NCI-H1092 treated with DMSO at 0.1 percent for 48 hours (cell line): ENCODE measurements at regions not wholly inside any gene's neighbourhood (a gene's known extent, or its start where the extent isn't known, plus 50 kb on each side); places are given as distances from the start of the nearest gene placed in this dataset.

Source experiments
- DNase-seq: peaks from one replicate; lab custom pipeline; 2025; lab: John Stamatoyannopoulos, UW

DNA sequence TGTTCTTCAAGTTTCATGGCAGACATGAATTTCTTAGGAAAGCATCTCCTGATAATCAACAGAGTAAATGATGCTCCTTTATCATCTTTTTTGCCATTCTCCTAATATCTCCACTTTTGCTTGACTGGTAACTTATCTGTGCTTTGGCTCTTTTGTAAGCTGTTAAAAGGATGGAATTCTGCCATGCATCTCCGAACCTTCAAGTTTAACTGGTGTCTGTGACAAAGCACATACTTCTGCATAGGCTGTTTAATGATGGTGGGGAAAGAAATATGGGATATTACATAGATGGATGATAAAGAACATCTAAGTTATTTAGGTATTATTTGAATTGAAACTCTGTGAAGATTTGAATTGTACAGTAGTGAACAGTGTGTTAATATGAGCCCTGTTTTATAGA, 866.9 kb upstream of the SLITRK1 start:
- no peak for DNase-seq

DNA sequence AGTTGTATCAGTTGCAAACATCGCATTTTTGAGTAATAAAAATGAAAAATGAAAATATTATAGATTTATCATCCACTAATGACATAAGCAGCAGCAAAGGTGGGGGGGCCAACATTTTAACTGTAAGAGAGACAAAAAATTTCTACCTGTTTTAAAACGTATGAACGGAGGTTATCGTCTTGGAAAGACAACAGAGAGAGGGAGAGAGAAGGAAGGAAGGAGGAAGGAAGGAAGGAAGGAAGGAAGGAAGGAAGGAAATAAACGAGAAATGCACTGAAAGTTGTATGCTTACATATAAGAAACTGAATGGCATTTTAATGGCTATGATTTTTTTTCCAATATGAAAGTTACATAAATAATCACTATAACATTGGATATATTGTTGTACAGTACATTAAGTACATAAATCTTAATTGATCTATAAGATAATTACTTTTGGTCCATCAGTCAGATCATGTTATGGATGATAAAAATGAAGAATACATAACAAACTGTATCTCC, 862.8 kb upstream of the SLITRK1 start:
- no peak for DNase-seq

DNA sequence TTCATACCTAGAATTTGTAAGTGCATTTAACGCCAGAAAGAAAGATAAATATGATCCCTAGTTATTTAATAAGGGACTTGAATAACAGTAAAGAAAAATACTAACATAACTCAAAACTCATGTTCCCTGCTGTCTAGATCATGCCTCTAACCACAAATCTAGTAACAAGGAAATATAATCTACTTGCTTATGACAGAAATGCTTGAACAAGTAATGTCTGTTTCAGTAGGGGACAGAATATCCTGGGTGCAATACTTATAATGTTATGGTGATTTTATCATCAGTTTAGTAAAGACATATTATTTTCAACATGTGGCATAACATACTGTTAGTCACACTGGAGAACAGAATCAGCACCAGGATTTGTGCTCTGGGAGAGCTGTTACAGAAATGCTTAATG, 861.9 kb upstream of the SLITRK1 start:
- no peak for DNase-seq

DNA sequence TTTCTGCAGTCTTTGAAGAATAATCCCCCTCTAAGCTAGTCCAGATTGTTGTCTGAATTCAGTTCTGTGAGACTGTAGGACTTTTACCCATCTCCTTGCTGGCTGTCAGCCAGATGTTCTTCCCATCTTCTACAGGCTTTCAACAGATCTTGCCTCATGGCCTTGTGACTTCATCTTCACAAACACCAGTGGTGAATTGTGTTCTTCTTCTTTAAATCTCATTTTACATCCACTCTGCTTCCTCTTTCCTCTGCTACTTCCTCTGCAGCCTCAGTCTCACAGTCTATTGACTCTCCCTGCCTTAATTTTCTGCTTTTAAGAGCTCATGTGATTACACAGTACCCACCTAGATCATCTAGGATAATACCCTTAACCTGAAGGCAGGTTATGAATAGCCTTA, 859.0 kb upstream of the SLITRK1 start:
- no peak for DNase-seq

DNA sequence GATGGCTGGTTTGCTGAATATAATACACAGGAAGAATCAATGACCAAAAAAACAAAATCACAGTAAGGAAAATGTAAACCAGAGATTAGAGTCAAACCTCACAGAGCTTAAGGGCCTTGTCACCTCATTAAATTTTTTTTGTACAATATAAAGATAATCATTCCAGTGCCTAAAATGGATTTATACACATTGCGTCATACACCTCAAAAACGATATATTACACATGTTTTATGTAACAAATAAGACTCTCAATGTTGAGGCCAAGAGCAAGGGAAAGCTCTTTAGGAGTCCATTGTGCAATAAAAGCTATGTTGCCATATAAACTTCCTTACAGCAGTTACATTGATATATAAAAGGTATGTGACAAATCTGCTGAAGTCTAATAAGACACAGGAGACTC, 856.7 kb upstream of the SLITRK1 start:
- no peak for DNase-seq

DNA sequence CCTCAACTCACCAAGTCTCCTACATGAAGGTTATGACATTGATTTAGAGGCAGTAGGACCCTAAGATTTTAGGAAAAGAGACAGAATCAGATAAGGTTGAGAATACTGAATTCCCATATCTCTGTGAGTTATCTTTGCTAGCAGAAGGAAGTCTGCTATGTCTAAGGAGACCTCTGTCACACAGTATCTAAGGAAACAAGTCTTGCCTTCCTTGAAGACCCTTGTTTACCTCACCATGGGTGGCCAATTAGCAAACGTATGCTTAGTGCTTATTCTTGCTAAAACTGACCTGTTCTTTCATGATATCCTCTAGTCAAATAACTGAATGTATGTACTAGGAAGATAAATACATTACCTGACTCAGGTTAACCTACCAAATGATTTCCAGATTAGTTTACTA, 855.4 kb upstream of the SLITRK1 start:
- DNase-seq, result no peak

DNA sequence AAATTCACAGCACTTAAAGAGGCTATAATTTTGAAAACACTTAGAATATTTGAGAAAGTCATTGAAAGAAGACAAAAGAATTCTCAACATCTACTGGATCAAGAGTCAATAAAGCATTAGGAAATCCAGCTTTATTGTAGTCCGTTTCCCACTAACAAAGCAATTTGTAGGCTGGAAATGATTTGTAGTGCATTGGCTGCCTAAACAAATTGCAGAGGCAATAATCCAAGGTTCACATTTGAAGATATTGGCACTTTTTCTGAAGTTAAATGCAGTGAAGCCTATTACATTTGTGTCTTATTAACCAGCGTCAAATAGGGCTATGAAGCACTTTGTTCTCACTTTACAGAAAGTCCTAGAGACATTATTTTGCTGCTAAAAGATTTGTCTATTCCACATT, 848.1 kb upstream of the SLITRK1 start:
- DNase-seq, result no peak

DNA sequence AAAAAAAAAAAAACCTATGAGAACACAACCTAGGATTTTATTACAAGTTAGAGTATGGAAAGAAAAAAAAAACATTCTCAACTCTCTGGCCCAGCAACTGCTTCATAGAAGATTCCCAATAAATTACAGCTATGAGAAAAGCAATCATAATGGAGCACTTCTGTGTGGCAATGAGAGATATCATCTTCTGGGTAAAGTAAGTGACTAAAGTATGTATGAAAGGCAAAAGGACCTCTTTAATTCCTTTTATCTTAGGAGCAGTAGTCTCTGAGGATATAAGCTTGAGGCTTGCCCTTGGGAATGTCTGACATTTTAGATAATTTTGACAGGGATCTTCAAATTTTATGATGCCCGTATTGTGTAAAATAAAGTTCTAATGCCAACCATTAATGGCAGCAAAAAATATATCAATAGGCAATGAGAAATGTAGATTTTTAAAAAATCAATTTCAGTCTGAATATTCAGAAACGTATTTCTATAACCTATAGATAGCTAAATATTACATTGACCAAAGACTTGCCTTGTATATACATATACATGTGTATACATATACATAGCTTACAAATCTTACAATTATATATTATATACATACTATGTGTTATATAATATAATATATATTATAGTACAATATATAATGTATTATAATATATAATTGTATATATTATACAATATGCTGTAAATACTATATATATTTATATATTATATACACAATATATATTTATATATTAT, 823.9 kb upstream of the SLITRK1 start:
- peak; percentile 22 for DNase-seq

DNA sequence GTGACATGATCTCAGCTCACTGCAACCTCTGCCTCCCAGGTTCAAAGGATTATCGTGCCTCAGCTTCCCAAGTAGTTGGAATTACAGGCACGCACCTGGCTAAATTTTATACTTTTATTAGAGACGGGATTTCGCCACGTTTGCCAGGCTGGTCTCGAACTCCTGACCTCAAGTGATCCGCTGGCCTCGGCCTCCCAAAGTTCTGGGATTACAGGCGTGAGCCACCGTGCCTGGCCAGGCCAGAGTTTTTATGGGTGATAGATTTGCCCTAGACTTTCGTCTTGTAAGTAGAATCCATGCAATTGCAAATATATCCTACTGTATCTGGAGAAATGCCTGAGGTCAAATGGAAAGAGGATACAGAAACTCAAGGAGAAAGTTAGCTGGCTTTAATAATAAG, 819.9 kb upstream of the SLITRK1 start:
- no peak for DNase-seq

DNA sequence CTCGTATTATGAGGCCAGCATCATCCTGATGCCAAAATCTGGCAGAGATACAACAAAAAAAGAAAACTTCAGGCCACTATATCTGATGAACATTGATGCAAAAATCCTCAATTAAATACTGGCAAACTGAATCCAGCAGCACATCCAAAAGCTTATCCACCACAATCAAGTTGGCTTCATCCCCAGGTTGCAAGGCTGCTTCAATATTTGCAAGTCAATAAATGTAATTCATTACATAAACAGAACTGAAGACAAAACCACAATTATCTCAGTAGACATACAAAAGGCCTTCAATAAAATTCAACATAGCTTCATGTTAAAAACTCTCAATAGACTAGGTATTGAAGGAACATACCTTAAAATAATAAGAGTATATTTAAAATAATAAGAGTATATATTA, 815.3 kb upstream of the SLITRK1 start:
- DNase-seq, result peak; percentile 48

DNA sequence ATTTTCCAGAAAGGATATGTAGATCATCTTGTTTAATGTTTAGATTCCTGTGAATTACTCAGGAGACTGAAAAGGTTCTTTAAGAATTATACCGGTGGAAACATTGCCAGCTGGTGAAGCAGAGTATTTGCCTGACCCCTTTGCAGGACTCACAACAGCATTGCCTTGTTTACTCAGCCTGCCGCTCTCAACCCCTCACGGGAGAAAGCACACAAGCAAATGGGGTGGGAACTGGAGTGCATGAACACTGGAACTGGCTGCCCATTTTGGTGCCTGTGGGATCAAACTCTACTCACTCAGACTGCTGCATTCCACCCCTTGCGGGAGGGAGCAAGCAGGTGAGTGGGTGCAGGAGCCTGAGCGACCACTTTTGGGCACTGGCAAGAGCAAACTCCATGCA, 804.7 kb upstream of the SLITRK1 start:
- peak; percentile 62 for DNase-seq

DNA sequence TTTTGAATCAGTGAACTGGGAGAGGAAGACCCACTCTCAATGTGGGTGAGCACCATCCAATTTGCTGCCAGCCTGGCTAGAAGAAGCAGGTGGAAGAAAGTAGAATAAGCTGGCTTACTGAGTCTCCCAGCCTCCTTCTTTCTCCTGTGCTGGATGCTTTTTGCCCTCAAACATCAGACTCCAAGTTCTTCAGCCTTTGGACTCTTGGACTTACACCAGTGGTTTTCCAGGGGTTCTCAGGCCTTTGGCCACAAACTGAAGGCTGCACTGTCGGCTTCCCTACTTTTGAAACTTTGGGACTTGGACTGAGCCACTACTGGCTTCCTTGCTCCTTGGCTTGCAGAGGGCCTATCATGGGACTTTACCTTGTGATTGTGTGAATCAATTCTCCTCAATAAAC, 804.2 kb upstream of the SLITRK1 start:
- DNase-seq, result no peak

DNA sequence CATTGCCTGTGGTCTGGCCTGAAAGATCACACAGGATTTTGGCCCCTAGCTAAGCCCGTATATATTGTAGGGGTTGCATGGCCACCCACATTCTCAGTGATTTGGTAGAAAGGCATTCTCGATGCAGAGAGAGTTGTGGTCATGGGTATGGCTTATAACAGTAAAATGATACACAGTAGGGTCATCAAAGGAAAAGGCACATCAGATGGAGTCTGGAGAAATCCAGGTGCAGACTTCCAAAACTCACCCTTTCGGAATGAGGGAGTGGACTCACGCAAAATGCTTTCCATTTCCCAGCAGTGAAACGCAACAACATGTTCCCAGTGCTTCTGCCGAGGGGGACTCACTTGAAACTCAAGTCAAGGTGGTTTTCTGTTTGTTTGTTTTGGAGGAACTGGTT, 802.5 kb upstream of the SLITRK1 start:
- no peak for DNase-seq

DNA sequence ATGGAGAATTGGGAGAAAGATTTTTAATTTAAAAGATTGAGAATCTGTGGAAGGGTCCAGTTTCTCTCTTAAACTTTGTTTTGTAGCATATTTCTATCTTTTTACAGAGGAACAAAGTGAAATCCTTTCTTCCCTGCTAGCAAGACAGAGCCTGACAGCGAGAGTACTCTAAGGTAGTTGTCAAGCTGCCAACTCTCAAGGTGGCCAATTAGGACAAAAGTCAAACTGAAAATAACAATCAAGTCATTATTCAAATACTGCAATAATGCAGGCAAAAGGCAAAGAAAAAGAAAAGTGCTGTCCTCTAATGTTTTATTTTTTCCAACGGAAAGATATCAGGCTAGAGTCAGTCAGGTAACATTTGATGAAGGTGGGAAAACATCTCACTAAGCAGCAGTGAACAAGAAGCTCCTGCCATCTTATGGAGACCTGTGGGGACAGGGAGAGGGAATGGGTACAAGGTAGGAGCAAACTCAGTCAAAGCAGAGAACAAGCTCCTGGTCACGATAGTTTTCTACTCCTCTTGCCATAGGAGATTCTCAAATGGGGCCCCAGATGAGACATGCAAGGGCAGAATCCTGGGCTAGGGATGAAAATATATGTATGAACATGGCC, 801.9 kb upstream of the SLITRK1 start:
- DNase-seq, result no peak

DNA sequence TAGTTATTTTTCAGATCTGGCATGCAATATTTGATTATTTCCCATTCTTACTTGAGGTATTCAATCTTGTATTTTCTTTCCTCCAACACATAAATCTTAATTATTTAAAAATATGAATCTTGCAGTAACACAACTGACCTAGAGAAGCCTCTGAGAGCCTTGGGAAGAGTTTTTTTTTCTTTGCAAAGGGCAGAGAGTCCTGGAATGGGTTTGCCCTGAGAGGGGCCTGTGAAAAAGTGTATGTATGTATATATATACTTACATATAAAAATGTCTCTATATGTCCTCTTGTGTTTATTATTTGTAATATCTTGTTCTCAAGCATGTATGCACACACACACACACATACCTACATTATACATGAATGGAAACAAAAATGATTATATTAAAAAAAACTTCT, 801.2 kb upstream of the SLITRK1 start:
- no peak for DNase-seq

DNA sequence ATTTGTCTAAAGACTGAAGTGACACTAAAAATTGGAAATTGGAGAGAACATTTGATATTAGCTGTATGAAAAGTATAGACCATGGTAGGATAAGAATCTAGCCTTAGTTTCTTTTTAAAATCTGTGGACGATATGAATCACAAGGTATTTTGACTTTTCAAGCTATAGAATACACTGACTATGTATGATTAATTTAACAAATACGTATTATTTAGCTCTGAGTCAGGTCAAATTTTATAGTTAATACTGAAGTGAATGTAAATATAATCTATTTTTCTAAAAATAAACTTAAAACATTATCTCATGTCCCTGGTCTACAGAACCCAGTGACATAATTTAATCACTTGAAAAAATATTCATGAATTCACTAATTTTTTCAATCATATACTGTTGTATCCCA, 795.6 kb upstream of the SLITRK1 start:
- no peak for DNase-seq

DNA sequence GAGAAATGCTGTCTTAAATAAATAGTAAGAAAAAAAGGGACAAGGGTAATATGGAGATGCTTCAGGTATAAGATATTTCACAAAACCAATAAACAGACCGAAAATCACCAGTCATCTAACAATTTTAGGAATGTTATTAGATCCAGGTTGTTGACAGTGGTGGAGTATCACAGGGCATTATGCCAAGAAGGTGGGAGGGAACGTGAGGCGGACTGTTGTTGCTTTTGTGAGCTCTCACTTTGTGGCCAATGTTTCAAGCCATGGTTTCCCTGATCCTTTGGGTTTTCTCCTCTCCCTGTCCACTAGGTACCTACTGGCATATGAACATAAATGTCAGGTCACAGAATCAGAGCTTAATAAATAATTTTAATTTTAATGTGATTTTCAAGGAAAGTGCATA, 790.3 kb upstream of the SLITRK1 start:
- DNase-seq, result no peak

DNA sequence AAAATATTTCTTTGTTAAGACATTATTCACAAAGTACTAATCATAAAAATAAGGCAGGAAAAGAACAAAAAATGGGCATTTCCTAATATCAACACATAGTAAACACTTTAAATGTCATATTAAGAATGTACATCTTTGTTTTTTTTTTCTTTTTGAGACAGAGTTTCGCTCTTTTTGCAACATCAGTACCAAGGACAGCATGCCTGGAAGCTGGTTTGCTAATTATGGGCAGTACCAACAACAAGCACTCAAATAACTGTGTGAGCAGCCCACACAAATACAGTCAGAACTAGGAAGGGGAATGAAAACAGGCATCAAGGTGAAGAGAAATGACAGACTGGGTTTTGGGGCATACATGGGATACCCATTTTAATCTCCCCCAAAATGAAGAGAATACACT, 788.0 kb upstream of the SLITRK1 start:
- no peak for DNase-seq

DNA sequence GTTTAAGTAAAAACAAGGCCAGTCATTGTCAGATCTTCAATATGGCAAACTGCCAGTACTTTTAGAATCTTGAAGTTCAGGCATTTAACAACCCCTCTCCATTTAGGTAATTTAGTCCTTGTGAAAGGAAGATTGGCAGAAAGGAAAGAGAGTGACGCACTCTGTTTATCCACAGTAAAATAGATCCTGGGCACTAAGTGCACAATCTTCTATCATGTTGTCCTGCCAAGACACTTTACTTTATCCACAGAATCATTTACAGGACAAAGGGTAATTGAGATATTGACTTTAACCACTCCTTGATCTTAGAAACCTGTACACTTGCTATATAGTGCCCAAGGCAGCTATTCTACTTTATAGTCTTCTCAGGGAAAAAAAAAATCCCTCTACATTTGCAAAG, 786.4 kb upstream of the SLITRK1 start:
- DNase-seq, result no peak

DNA sequence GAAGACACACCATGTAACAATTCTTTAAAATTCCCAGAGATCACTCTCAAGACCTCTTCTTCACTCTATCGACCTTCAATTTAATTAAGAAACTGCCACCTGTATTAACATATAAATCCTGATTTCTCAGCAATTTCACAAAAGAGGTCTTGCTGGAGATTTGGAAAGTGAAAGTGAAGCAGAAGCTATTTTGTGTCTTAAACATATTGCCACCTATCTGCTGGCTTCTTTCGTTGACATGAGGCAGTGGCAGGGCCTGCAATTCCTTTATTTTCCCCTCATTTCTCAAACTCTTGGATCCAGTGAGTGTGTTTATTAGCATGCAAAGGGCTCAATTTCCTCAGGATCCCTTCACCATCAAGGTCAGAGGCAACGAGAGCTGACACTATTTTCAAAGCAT, 780.2 kb upstream of the SLITRK1 start:
- DNase-seq, result no peak

DNA sequence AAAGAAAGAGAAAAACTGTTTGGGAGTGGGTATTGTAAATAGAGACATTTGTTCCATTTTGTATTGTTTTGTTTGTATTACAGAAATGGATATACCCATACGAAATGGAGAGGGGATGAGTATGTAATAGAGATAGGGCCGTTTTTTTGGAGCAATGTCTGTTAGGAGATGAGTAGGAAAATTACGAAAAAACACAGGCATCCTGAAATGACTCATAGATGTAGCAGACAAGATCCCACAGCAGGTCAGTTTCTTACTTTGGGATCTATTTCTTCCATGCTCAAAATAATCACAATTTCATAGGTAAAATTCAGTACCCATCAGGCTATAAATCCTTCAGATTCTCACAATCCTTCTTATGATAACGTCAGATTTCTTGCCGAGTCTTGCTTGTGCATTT, 779.4 kb upstream of the SLITRK1 start:
- no peak for DNase-seq

DNA sequence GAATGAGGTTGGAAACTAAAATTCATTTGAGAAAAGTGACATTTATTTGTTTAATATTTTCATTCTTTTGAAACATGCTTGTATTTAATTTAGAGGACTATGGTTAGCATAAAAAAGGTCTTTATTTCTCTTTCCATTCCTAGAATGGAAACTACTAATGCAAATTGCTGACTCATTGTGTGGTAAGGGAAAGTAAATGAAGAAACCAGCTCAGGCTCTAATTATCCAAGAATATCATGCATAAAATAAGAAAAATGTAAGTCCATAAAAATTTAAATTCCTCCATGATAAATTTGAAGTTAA, 777.0 kb upstream of the SLITRK1 start:
- DNase-seq, result no peak

DNA sequence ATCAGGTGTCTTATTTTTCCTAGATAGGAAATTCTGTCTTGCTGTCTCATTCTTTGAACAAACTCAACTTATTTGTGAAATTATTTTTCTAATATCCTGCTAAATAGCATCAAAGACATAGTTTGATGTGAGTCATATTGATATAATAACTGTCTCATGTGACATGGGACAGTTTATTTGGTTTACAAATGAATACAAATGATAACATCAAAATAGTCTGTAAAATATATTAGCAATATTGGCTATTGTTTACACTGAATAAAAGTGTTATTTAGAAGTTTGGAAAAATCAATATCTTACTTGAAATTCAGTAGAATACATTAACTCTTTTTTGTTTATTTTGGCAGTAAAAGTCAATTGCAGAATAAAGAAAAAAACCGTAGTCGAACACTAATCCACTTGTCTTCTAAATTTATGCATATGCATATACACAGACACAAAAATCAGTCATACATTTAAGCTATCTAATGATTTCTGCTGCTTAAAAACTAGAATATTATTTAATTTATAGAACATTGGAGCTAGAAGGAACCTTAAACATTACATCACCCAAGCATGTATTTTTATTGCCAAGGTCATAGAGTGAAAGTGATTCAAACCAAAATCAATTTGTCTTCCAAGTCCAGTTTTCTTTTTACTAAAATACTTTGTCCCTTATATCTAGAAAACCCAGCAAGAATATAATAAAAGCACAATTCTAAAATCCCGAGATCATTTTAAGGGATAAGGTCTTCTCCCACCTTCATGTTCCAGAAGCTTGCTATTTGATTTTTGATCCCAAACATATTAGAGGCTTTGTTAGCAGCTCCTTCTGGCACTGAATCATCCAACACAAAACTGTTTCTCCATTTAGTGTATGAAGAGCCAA, 776.5 kb upstream of the SLITRK1 start:
- no peak for DNase-seq
